Fibroblast of pulmonary artery (primary cell): ENCODE measurements at regions not wholly inside any gene's neighbourhood (a gene's known extent, or its start where the extent isn't known, plus 50 kb on each side); places are given as distances from the start of the nearest gene placed in this dataset.

Experiments used
- DNase-seq: peaks from one replicate; pipeline ENCODE4 v3.0.0-alpha.2; 2010; ENCODE audit warnings: low read depth
- H3K4me3 ChIP-seq: replicated peaks from 2 replicates; pipeline ENCODE4 v1.5.1; 2011; ENCODE audit warnings: low read depth, mild to moderate bottlenecking, control low read depth, low read length, moderate library complexity
- TF ChIP-seq, protein P1 (sequence below): IDR thresholded peaks from 2 replicates; pipeline ENCODE4 v1.5.1; 2011; ENCODE audit warnings: mild to moderate bottlenecking, control low read depth, low read length, inconsistent platforms; ENCODE audit errors: missing control alignments

DNA sequence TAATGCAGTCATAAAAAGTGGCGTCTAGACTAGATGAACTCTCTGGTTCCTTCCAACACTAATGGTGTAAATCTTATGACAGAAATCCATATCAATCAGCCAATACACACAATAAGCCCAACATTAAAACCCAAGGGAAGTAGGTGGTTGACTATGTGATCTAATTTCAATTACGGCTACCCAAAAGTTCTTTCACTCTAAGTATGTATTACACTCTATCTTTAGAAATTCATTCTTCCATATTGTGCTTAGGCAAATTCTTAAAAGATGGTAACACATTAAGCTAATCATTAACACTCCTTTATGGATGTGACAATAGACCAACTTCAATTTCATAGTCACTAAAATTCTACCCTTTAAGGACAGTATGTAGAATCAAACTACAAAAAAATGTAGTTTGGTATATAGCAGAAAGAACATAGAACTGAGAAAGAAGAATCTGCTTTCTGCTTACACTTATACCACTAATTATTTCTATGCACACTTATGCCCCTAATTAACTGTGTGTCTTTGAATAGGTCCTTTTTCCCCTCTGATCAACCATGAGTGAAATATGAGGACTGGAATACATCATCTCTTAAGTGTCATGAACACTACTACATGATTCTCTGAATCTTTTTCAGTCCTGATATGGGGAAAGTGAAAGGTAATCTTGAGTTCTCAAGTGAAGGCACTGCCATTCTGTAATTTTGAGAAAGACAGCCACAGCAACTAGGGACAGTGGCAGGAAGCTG lies 557.6 kb downstream of the IGSF11 start:
- DNase-seq, result no peak
- TF ChIP-seq, protein P1, sequence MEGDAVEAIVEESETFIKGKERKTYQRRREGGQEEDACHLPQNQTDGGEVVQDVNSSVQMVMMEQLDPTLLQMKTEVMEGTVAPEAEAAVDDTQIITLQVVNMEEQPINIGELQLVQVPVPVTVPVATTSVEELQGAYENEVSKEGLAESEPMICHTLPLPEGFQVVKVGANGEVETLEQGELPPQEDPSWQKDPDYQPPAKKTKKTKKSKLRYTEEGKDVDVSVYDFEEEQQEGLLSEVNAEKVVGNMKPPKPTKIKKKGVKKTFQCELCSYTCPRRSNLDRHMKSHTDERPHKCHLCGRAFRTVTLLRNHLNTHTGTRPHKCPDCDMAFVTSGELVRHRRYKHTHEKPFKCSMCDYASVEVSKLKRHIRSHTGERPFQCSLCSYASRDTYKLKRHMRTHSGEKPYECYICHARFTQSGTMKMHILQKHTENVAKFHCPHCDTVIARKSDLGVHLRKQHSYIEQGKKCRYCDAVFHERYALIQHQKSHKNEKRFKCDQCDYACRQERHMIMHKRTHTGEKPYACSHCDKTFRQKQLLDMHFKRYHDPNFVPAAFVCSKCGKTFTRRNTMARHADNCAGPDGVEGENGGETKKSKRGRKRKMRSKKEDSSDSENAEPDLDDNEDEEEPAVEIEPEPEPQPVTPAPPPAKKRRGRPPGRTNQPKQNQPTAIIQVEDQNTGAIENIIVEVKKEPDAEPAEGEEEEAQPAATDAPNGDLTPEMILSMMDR, result no peak
- H3K4me3 ChIP-seq, result no peak overlapping the region

DNA sequence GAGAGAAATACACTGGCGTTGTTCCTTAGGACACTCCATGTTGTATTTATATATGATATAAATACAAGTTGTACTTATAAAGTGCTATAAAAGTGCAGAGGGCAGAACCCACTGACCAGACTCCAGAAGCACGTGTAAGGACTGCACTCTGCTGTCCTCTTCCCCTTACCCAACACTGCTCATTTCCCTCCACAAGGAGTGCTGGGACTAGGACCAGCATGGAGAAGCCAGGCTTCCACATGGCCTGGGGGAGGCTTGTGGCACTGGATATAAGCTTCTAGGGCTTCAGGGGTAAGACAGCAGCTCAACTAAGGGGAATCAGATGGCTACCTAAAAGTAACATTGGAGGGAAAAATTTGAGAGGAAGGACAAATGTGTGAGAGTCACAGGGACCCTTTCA lies 556.9 kb downstream of the IGSF11 start:
- TF ChIP-seq, protein P1, result no peak
- DNase-seq, result no peak
- no peak overlapping the region for H3K4me3 ChIP-seq

- DNase-seq, result no peak
- no peak overlapping the region for H3K4me3 ChIP-seq
- TF ChIP-seq, protein P1, result no peak
Measured at GRCh38 chr3:118478706-118479276, 555.9 kb downstream of the IGSF11 start.

- DNase-seq, result no peak
- TF ChIP-seq, protein P1, result no peak
- no peak overlapping the region for H3K4me3 ChIP-seq
Measured at GRCh38 chr3:118479376-118479775, 555.3 kb downstream of the IGSF11 start.

GRCh38 chr3:118480101-118480860 lies 554.4 kb downstream of the IGSF11 start:
- TF ChIP-seq, protein P1, result no peak
- no peak for DNase-seq
- H3K4me3 ChIP-seq, result no peak overlapping the region

GRCh38 chr3:118485693-118486092 lies 549.0 kb downstream of the IGSF11 start:
- TF ChIP-seq, protein P1, result no peak
- H3K4me3 ChIP-seq, result no peak overlapping the region
- no peak for DNase-seq
